ENCODE measurements at regions not wholly inside any gene's neighbourhood (a gene's known extent, or its start where the extent isn't known, plus 50 kb on each side); places are given as distances from the start of the nearest gene placed in this dataset.
"Not testable (repeated sequence)": the region's sequence is repeated elsewhere in the genome, so short reads cannot be mapped to it uniquely, and the experiment has no call there.

- Mint-ChIP-seq H3K9me3 (no peaks in the 10 kb centered on the region), H3K4me1 (ENCODE audit: low read depth) (no peaks in the 10 kb centered on the region), H3K4me3 (ENCODE audit: low read depth) (no peak overlapping the region), H3K27me3 (ENCODE audit: low read depth) (peaks cover 4% of the 10 kb centered on the region), H3K27ac (no peak overlapping the region), H3K36me3 (ENCODE audit: low read depth) (no peaks in the 10 kb centered on the region)
- no peak for DNase-seq (ENCODE audit: low spot score)
- intact Hi-C loops (cut with micrococcal nuclease), result no loop called here
Observed at GRCh38 chr3:110858549-110858948, 213.1 kb upstream of the NECTIN3 start.

- H3K4me3 Mint-ChIP-seq (ENCODE audit: low read depth), result no peak overlapping the region
- no peaks in the 10 kb centered on the region for H3K9me3 Mint-ChIP-seq
- no peak for DNase-seq (ENCODE audit: low spot score)
- intact Hi-C loops (cut with micrococcal nuclease), result no loop called here
- H3K27ac Mint-ChIP-seq, result no peak overlapping the region
- peaks cover 4% of the 10 kb centered on the region for H3K27me3 Mint-ChIP-seq (ENCODE audit: low read depth)
- H3K4me1 Mint-ChIP-seq (ENCODE audit: low read depth), result no peaks in the 10 kb centered on the region
- no peaks in the 10 kb centered on the region for H3K36me3 Mint-ChIP-seq (ENCODE audit: low read depth)
Observed at GRCh38 chr3:110859336-110859735, 212.3 kb upstream of the NECTIN3 start.

GRCh38 chr3:110859993-110860392 is 211.6 kb upstream of the NECTIN3 start:
- no peak for DNase-seq (ENCODE audit: low spot score)
- Mint-ChIP-seq H3K36me3 (ENCODE audit: low read depth) (no peaks in the 10 kb centered on the region), H3K9me3 (no peaks in the 10 kb centered on the region), H3K27me3 (ENCODE audit: low read depth) (peaks cover 4% of the 10 kb centered on the region), H3K4me1 (ENCODE audit: low read depth) (no peaks in the 10 kb centered on the region), H3K4me3 (ENCODE audit: low read depth) (no peak overlapping the region), H3K27ac (no peak overlapping the region)
- intact Hi-C loops (cut with micrococcal nuclease), result no loop called here

GRCh38 chr3:110865934-110866333 is 205.7 kb upstream of the NECTIN3 start:
- no peak overlapping the region for H3K4me3 Mint-ChIP-seq (ENCODE audit: low read depth)
- H3K27ac Mint-ChIP-seq, result no peak overlapping the region
- H3K27me3 Mint-ChIP-seq (ENCODE audit: low read depth), result peaks cover 7% of the 10 kb centered on the region
- H3K36me3 Mint-ChIP-seq (ENCODE audit: low read depth), result no peaks in the 10 kb centered on the region
- no peaks in the 10 kb centered on the region for H3K4me1 Mint-ChIP-seq (ENCODE audit: low read depth)
- DNase-seq (ENCODE audit: low spot score), result no peak
- H3K9me3 Mint-ChIP-seq, result no peaks in the 10 kb centered on the region
- intact Hi-C loops (cut with micrococcal nuclease), result no loop called here

- H3K27me3 Mint-ChIP-seq (ENCODE audit: low read depth), result peaks cover 5% of the 10 kb centered on the region
- no peak overlapping the region for H3K27ac Mint-ChIP-seq
- no peaks in the 10 kb centered on the region for H3K36me3 Mint-ChIP-seq (ENCODE audit: low read depth)
- DNase-seq (ENCODE audit: low spot score), result no peak
- intact Hi-C loops (cut with micrococcal nuclease), result no loop called here
- H3K4me1 Mint-ChIP-seq (ENCODE audit: low read depth), result no peaks in the 10 kb centered on the region
- H3K9me3 Mint-ChIP-seq, result no peaks in the 10 kb centered on the region
- H3K4me3 Mint-ChIP-seq (ENCODE audit: low read depth), result no peak overlapping the region
Observed at GRCh38 chr3:110868106-110868505, 203.5 kb upstream of the NECTIN3 start.

- H3K36me3 Mint-ChIP-seq (ENCODE audit: low read depth), result no peaks in the 10 kb centered on the region
Observed at GRCh38 chr3:110869736-110870135, 201.9 kb upstream of the NECTIN3 start.

GRCh38 chr3:110871869-110872268 is 199.7 kb upstream of the NECTIN3 start:
- Mint-ChIP-seq H3K4me3 (ENCODE audit: low read depth) (no peak overlapping the region), H3K27ac (no peak overlapping the region), H3K27me3 (ENCODE audit: low read depth) (peaks cover 4% of the 10 kb centered on the region), H3K9me3 (peaks cover 9% of the 10 kb centered on the region), H3K36me3 (ENCODE audit: low read depth) (no peaks in the 10 kb centered on the region), H3K4me1 (ENCODE audit: low read depth) (no peaks in the 10 kb centered on the region)
- intact Hi-C loops (cut with micrococcal nuclease), result no loop called here
- DNase-seq (ENCODE audit: low spot score), result no peak

More at GRCh38 chr3:110869736-110870135, 201.9 kb upstream of the NECTIN3 start:
- H3K27ac Mint-ChIP-seq, result no peak overlapping the region
- no peak for DNase-seq (ENCODE audit: low spot score)
- no peaks in the 10 kb centered on the region for H3K4me1 Mint-ChIP-seq (ENCODE audit: low read depth)
- H3K27me3 Mint-ChIP-seq (ENCODE audit: low read depth), result peaks cover 6% of the 10 kb centered on the region
- intact Hi-C loops (cut with micrococcal nuclease), result no loop called here
- peaks cover 8% of the 10 kb centered on the region for H3K9me3 Mint-ChIP-seq
- no peak overlapping the region for H3K4me3 Mint-ChIP-seq (ENCODE audit: low read depth)

GRCh38 chr3:110878692-110879091 is 192.9 kb upstream of the NECTIN3 start:
- H3K9me3 Mint-ChIP-seq, result peaks cover 9% of the 10 kb centered on the region
- intact Hi-C loops (cut with micrococcal nuclease), result no loop called here
- H3K36me3 Mint-ChIP-seq (ENCODE audit: low read depth), result no peaks in the 10 kb centered on the region
- no peak overlapping the region for H3K4me3 Mint-ChIP-seq (ENCODE audit: low read depth)
- no peaks in the 10 kb centered on the region for H3K4me1 Mint-ChIP-seq (ENCODE audit: low read depth)
- no peak for DNase-seq (ENCODE audit: low spot score)
- H3K27me3 Mint-ChIP-seq (ENCODE audit: low read depth), result peaks cover 5% of the 10 kb centered on the region
- no peak overlapping the region for H3K27ac Mint-ChIP-seq

GRCh38 chr3:110881069-110881468 is 190.5 kb upstream of the NECTIN3 start:
- Mint-ChIP-seq H3K27me3 (ENCODE audit: low read depth) (peaks cover 3% of the 10 kb centered on the region), H3K4me3 (ENCODE audit: low read depth) (no peak overlapping the region), H3K27ac (no peak overlapping the region), H3K36me3 (ENCODE audit: low read depth) (no peaks in the 10 kb centered on the region), H3K9me3 (no peaks in the 10 kb centered on the region), H3K4me1 (ENCODE audit: low read depth) (no peaks in the 10 kb centered on the region)
- intact Hi-C loops (cut with micrococcal nuclease), result no loop called here
- DNase-seq (ENCODE audit: low spot score), result no peak

GRCh38 chr3:110886222-110886893 is 185.3 kb upstream of the NECTIN3 start:
- Mint-ChIP-seq H3K27me3 (ENCODE audit: low read depth) (peaks cover 3% of the 10 kb centered on the region), H3K27ac (no peak overlapping the region), H3K4me1 (ENCODE audit: low read depth) (no peaks in the 10 kb centered on the region), H3K9me3 (no peaks in the 10 kb centered on the region), H3K4me3 (ENCODE audit: low read depth) (no peak overlapping the region), H3K36me3 (ENCODE audit: low read depth) (no peaks in the 10 kb centered on the region)
- DNase-seq (ENCODE audit: low spot score), result no peak
- intact Hi-C loops (cut with micrococcal nuclease), result no loop called here

- DNase-seq (ENCODE audit: low spot score), result no peak
- peaks cover 3% of the 10 kb centered on the region for H3K27me3 Mint-ChIP-seq (ENCODE audit: low read depth)
- H3K27ac Mint-ChIP-seq, result no peak overlapping the region
- no peaks in the 10 kb centered on the region for H3K4me1 Mint-ChIP-seq (ENCODE audit: low read depth)
- intact Hi-C loops (cut with micrococcal nuclease), result no loop called here
- H3K36me3 Mint-ChIP-seq (ENCODE audit: low read depth), result no peaks in the 10 kb centered on the region
- no peak overlapping the region for H3K4me3 Mint-ChIP-seq (ENCODE audit: low read depth)
- H3K9me3 Mint-ChIP-seq, result no peaks in the 10 kb centered on the region
Observed at GRCh38 chr3:110887176-110887575, 184.4 kb upstream of the NECTIN3 start.

- H3K27ac Mint-ChIP-seq; H3K4me3 Mint-ChIP-seq (ENCODE audit: low read depth); H3K27me3 Mint-ChIP-seq (ENCODE audit: low read depth); H3K36me3 Mint-ChIP-seq (ENCODE audit: low read depth); DNase-seq (ENCODE audit: low spot score); H3K4me1 Mint-ChIP-seq (ENCODE audit: low read depth); H3K9me3 Mint-ChIP-seq; intact Hi-C loops (cut with micrococcal nuclease): not testable (repeated sequence)
Observed at GRCh38 chr3:110888625-110889375, 182.8 kb upstream of the NECTIN3 start.

- H3K36me3 Mint-ChIP-seq (ENCODE audit: low read depth); H3K4me1 Mint-ChIP-seq (ENCODE audit: low read depth); intact Hi-C loops (cut with micrococcal nuclease); H3K27me3 Mint-ChIP-seq (ENCODE audit: low read depth); H3K9me3 Mint-ChIP-seq; H3K4me3 Mint-ChIP-seq (ENCODE audit: low read depth); H3K27ac Mint-ChIP-seq; DNase-seq (ENCODE audit: low spot score): not testable (repeated sequence)
Observed at GRCh38 chr3:110889376-110889699, 182.3 kb upstream of the NECTIN3 start.
